ENCODE measurements at regions not wholly inside any gene's neighbourhood (a gene's known extent, or its start where the extent isn't known, plus 50 kb on each side); places are given as distances from the start of the nearest gene placed in this dataset.
A peak's percentile ranks its signal among the peaks of the same experiment; 100 is the strongest.
"Not testable (repeated sequence)": the region's sequence is repeated elsewhere in the genome, so short reads cannot be mapped to it uniquely, and the experiment has no call there.

- DNase-seq = no peak
Measured at GRCh38 chr14:45698462-45699134, 445.6 kb upstream of the MIS18BP1 start.

GRCh38 chr14:45686771-45687170 is 433.8 kb upstream of the MIS18BP1 start:
- DNase-seq = no peak

- no peak for DNase-seq
Measured at GRCh38 chr14:45680531-45680930, 427.5 kb upstream of the MIS18BP1 start.

GRCh38 chr14:45679853-45680252 is 426.9 kb upstream of the MIS18BP1 start:
- no peak for DNase-seq

- no peak for DNase-seq
Measured at GRCh38 chr14:45678163-45678562, 425.2 kb upstream of the MIS18BP1 start.

- no peak for DNase-seq
Measured at GRCh38 chr14:45673420-45673819, 420.4 kb upstream of the MIS18BP1 start.

GRCh38 chr14:45664668-45665356 is 411.8 kb upstream of the MIS18BP1 start:
- no peak for DNase-seq

- no peak for DNase-seq
Measured at GRCh38 chr14:45658917-45659299, 405.9 kb upstream of the MIS18BP1 start.

- DNase-seq = no peak
Measured at GRCh38 chr14:45658226-45658916, 405.4 kb upstream of the MIS18BP1 start.

GRCh38 chr14:45651890-45652289 is 398.9 kb upstream of the MIS18BP1 start:
- no peak for DNase-seq

- no peak for DNase-seq
Measured at GRCh38 chr14:45650754-45651153, 397.8 kb upstream of the MIS18BP1 start.

GRCh38 chr14:45649051-45649450 is 396.0 kb upstream of the MIS18BP1 start:
- DNase-seq = no peak

- DNase-seq = no peak
Measured at GRCh38 chr14:45641541-45641940, 388.5 kb upstream of the MIS18BP1 start.

GRCh38 chr14:45634651-45635441 is 381.8 kb upstream of the MIS18BP1 start:
- not testable (repeated sequence) for DNase-seq

- no peak for DNase-seq
Measured at GRCh38 chr14:45633220-45633984, 380.4 kb upstream of the MIS18BP1 start.

- no peak for DNase-seq
Measured at GRCh38 chr14:45621731-45622130, 368.7 kb upstream of the MIS18BP1 start.

GRCh38 chr14:45619831-45620230 is 366.8 kb upstream of the MIS18BP1 start:
- DNase-seq = no peak

GRCh38 chr14:45610318-45610717 is 357.3 kb upstream of the MIS18BP1 start:
- peak; percentile 2 for DNase-seq

- no peak for DNase-seq
Measured at GRCh38 chr14:45587142-45587541, 334.1 kb upstream of the MIS18BP1 start.

- DNase-seq = no peak
Measured at GRCh38 chr14:45559626-45560025, 306.6 kb upstream of the MIS18BP1 start.

GRCh38 chr14:45558183-45558582 is 305.2 kb upstream of the MIS18BP1 start:
- no peak for DNase-seq

GRCh38 chr14:45553981-45554380 is 301.0 kb upstream of the MIS18BP1 start:
- DNase-seq = no peak
